ENCODE measurements at regions not wholly inside any gene's neighbourhood (a gene's known extent, or its start where the extent isn't known, plus 50 kb on each side); places are given as distances from the start of the nearest gene placed in this dataset.

- TF ChIP-seq CTCF (IDR thresholded peaks at IDR 0.05) (no peak), POLR2A (IDR thresholded peaks at IDR 0.05) (no peak)
Measured at GRCh38 chr6:22027040-22027725, 269.7 kb downstream of the PRL start.
